Suprapubic skin (tissue), 4 donors: ENCODE measurements at regions not wholly inside any gene's neighbourhood (a gene's known extent, or its start where the extent isn't known, plus 50 kb on each side); places are given as distances from the start of the nearest gene placed in this dataset.

ENCODE experiments used
- EP300 ChIP-seq: sonication (generic); formaldehyde crosslinking; IDR thresholded peaks from one replicate; pipeline ENCODE4 v1.6.1; 2017; ENCODE audit warnings: antibody characterized with exemption
- POLR2A ChIP-seq, 2 donors: fragments of 450-650 bp; IDR thresholded peaks; one replicate each; pipeline ENCODE4 v1.6.1; 2017; ENCODE audit warnings: antibody characterized with exemption in 2 of 2, mild to moderate bottlenecking in 2 of 2, moderate library complexity in 2 of 2
- POLR2AphosphoS5 ChIP-seq, 3 donors: sonication (generic); formaldehyde crosslinking; IDR thresholded peaks; one replicate each; pipeline ENCODE4 v1.6.1; 2017; ENCODE audit warnings: antibody characterized with exemption in 3 of 3
- TF ChIP-seq, protein P1 (sequence below), 2 donors: fragments of 200-600 bp in 1 of 2; fragments of 450-650 bp in 1 of 2; sonication (generic) in 1 of 2; IDR thresholded peaks; one replicate each; pipeline ENCODE4 v1.5.1; 2016 to 2019; ENCODE audit warnings: antibody characterized with exemption in 2 of 2, mild to moderate bottlenecking in 1 of 2, moderate library complexity in 1 of 2

DNA sequence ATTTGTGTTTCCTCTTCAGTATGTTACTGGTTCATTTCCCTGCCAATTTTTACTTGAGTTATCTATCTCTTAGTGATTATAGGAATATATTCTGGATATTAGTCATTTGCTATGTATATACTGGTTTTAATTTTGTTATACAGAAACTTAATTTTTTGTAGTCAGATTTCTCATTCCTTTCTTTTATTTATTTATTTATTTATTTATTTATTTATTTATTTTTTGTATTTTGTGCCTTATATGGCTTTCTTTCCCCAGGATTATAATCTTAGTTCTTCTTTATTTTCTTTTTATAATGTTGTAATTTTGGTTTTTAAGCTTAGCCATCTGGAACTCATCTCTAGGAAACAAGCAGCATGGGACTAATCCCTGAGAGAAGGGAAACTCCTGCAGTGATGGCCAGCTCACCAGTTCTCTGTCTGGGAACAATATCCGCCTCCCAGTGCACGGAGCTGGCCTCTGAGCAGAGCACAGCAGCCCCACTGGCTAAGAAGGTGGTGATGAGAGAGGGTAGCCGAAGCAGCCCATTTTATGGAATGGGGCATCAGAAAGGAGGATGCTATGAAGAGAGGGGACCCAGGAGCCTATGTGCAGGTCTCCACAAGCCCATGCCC, 54.5 kb upstream of the ADORA2B start:
- TF ChIP-seq POLR2A (IDR thresholded peaks at IDR 0.05): no peak
- TF ChIP-seq, protein P1, sequence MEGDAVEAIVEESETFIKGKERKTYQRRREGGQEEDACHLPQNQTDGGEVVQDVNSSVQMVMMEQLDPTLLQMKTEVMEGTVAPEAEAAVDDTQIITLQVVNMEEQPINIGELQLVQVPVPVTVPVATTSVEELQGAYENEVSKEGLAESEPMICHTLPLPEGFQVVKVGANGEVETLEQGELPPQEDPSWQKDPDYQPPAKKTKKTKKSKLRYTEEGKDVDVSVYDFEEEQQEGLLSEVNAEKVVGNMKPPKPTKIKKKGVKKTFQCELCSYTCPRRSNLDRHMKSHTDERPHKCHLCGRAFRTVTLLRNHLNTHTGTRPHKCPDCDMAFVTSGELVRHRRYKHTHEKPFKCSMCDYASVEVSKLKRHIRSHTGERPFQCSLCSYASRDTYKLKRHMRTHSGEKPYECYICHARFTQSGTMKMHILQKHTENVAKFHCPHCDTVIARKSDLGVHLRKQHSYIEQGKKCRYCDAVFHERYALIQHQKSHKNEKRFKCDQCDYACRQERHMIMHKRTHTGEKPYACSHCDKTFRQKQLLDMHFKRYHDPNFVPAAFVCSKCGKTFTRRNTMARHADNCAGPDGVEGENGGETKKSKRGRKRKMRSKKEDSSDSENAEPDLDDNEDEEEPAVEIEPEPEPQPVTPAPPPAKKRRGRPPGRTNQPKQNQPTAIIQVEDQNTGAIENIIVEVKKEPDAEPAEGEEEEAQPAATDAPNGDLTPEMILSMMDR (IDR thresholded peaks at IDR 0.05): no peak
- TF ChIP-seq POLR2AphosphoS5 (IDR thresholded peaks at IDR 0.05): no peak
- TF ChIP-seq EP300: no peak
